Liver (tissue), 3 donors: ENCODE measurements at regions not wholly inside any gene's neighbourhood (a gene's known extent, or its start where the extent isn't known, plus 50 kb on each side); places are given as distances from the start of the nearest gene placed in this dataset.

Experiments
- EGR1 ChIP-seq, 2 donors: IDR thresholded peaks; 2 replicates each; pipeline ENCODE4 v1.6.1; 2016 to 2018; ENCODE audit warnings: antibody characterized with exemption in 2 of 2, low read depth in 2 of 2
- FOXA1 ChIP-seq: IDR thresholded peaks from 2 replicates; pipeline ENCODE4 v1.6.1; 2016; ENCODE audit warnings: antibody characterized with exemption
- MAX ChIP-seq: IDR thresholded peaks from 2 replicates; pipeline ENCODE4 v1.6.1; 2016; ENCODE audit warnings: antibody characterized with exemption
- RAD21 ChIP-seq, 2 donors: IDR thresholded peaks; 2 replicates each; pipeline ENCODE4 v1.6.1; 2016; ENCODE audit warnings: antibody characterized with exemption in 2 of 2, mild to moderate bottlenecking in 2 of 2
- SP1 ChIP-seq: IDR thresholded peaks from 2 replicates; pipeline ENCODE4 v1.6.1; 2018; ENCODE audit warnings: antibody characterized with exemption, mild to moderate bottlenecking
- TAF1 ChIP-seq: conservative IDR thresholded peaks from 2 replicates; pipeline ENCODE4 v1.6.1; 2016; ENCODE audit warnings: antibody characterized with exemption, mild to moderate bottlenecking
- TF ChIP-seq, protein P1 (sequence below): IDR thresholded peaks from 2 replicates; pipeline ENCODE4 v1.6.1; 2016; ENCODE audit warnings: antibody characterized with exemption
- TF ChIP-seq, protein P2 (sequence below): fragments of 150-350 bp; IDR thresholded peaks from 2 replicates; pipeline ENCODE4 v1.5.1; 2017; ENCODE audit warnings: improper control_type of control experiment, low read depth, low read length; ENCODE audit not compliant: missing input control
- TF ChIP-seq, protein P3 (sequence below): IDR thresholded peaks from 2 replicates; pipeline ENCODE4 v1.6.1; 2016; ENCODE audit warnings: antibody characterized with exemption, mild to moderate bottlenecking
- donor health status: healthy.
- donor health status: healthy.

DNA sequence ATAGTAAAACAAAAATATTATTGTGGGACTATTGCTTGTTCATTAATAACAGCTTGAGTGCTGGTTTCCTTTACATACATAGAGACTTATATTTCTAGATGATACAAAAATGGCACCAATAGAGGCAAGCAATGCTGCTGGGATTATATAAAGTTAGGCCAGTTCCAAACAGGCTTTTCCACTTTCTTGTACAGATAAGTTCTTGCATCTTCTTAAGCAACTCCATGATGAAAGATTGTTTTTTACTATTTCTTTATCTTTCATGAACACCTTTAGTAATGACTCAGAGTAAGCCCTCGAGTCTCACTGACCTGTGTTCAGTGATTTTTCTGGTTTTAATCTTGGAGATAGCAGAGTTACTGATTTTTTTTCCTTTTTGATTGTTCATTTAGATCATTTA is 324.4 kb downstream of the PRR16 start:
- TF ChIP-seq, protein P1, sequence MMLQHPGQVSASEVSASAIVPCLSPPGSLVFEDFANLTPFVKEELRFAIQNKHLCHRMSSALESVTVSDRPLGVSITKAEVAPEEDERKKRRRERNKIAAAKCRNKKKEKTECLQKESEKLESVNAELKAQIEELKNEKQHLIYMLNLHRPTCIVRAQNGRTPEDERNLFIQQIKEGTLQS = no peak
- TF ChIP-seq, protein P2, sequence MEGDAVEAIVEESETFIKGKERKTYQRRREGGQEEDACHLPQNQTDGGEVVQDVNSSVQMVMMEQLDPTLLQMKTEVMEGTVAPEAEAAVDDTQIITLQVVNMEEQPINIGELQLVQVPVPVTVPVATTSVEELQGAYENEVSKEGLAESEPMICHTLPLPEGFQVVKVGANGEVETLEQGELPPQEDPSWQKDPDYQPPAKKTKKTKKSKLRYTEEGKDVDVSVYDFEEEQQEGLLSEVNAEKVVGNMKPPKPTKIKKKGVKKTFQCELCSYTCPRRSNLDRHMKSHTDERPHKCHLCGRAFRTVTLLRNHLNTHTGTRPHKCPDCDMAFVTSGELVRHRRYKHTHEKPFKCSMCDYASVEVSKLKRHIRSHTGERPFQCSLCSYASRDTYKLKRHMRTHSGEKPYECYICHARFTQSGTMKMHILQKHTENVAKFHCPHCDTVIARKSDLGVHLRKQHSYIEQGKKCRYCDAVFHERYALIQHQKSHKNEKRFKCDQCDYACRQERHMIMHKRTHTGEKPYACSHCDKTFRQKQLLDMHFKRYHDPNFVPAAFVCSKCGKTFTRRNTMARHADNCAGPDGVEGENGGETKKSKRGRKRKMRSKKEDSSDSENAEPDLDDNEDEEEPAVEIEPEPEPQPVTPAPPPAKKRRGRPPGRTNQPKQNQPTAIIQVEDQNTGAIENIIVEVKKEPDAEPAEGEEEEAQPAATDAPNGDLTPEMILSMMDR = no peak
- no peak for TF ChIP-seq RAD21 (IDR thresholded peaks at IDR 0.05)
- no peak for TF ChIP-seq FOXA1
- no peak for TF ChIP-seq SP1
- TF ChIP-seq TAF1 = no peak
- no peak for TF ChIP-seq EGR1 (IDR thresholded peaks at IDR 0.05; ENCODE audit: low read depth in 2 of 2)
- TF ChIP-seq, protein P3, sequence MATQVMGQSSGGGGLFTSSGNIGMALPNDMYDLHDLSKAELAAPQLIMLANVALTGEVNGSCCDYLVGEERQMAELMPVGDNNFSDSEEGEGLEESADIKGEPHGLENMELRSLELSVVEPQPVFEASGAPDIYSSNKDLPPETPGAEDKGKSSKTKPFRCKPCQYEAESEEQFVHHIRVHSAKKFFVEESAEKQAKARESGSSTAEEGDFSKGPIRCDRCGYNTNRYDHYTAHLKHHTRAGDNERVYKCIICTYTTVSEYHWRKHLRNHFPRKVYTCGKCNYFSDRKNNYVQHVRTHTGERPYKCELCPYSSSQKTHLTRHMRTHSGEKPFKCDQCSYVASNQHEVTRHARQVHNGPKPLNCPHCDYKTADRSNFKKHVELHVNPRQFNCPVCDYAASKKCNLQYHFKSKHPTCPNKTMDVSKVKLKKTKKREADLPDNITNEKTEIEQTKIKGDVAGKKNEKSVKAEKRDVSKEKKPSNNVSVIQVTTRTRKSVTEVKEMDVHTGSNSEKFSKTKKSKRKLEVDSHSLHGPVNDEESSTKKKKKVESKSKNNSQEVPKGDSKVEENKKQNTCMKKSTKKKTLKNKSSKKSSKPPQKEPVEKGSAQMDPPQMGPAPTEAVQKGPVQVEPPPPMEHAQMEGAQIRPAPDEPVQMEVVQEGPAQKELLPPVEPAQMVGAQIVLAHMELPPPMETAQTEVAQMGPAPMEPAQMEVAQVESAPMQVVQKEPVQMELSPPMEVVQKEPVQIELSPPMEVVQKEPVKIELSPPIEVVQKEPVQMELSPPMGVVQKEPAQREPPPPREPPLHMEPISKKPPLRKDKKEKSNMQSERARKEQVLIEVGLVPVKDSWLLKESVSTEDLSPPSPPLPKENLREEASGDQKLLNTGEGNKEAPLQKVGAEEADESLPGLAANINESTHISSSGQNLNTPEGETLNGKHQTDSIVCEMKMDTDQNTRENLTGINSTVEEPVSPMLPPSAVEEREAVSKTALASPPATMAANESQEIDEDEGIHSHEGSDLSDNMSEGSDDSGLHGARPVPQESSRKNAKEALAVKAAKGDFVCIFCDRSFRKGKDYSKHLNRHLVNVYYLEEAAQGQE = no peak
- no peak for TF ChIP-seq MAX
